ENCODE measurements at regions not wholly inside any gene's neighbourhood (a gene's known extent, or its start where the extent isn't known, plus 50 kb on each side); places are given as distances from the start of the nearest gene placed in this dataset.
"Not testable (repeated sequence)": the region's sequence is repeated elsewhere in the genome, so short reads cannot be mapped to it uniquely, and the experiment has no call there.

DNA sequence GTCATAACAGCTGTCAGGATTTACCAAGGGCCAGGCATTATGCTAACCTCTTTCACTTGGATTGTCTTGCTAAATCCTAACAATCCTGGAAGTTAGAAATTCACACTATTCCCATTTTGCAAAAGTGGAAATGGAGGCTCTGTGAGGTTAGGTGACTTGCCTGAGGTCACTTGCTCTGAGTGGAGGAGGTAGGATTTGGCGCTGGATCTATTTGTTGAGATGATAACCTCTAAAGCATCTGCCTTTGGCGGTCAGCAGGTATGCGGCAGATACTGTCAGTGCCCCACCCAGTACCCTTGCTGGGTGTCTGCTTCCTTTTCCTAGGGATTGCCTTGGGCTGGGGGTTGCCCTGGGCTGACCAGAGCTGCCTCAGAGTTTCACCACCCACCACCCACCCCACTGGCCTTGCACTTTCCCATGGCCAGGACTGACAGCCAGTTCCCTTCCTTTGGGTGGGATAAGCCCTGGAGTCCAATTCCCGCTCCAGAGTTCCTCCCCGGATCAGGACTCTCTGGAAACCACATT is 164.8 kb upstream of the MSX2 start:
- no peak for DNase-seq
- Mint-ChIP-seq H3K27me3 (ENCODE audit: low read depth in 3 of 3) (peaks cover 0 to 7% (median 7%) of the 10 kb centered on the region in 3 donors), H3K4me1 (no peaks in the 10 kb centered on the region), H3K36me3 (no peaks in the 10 kb centered on the region), H3K4me3 (no peak overlapping the region), H3K27ac (no peak overlapping the region), H3K9me3 (peaks cover 0 to 5% (median 2%) of the 10 kb centered on the region in 7 donors)
- Histone ChIP-seq H3K36me3 (replicated peaks in 1 of 2; ENCODE audit: control insufficient read depth in 1 of 2, insufficient read depth in 2 of 2, low read length in 2 of 2) (no peaks in the 10 kb centered on the region), H3K4me1 (ENCODE audit: control insufficient read depth in 1 of 2, insufficient read depth in 2 of 2, low read length in 2 of 2) (no peaks in the 10 kb centered on the region), H3K79me2 (ENCODE audit: insufficient read depth, low read length) (no peaks in the 10 kb centered on the region), H3K27ac (ENCODE audit: low read depth in 1 of 2, low read length in 2 of 2) (no peak overlapping the region), H3K4me2 (replicated peaks; ENCODE audit: extremely low read depth, low read length, poor library complexity, severe bottlenecking) (no peak overlapping the region), H3K4me3 (replicated peaks in 1 of 3; ENCODE audit: low read depth in 2 of 3, low read length in 3 of 3) (no peak overlapping the region), H3K9ac (ENCODE audit: insufficient read depth, low read length, poor library complexity, severe bottlenecking) (no peak overlapping the region), H3K9me3 (replicated peaks in 1 of 2; ENCODE audit: control insufficient read depth in 1 of 2, insufficient read depth in 1 of 2, low read length in 2 of 2) (no peaks in the 10 kb centered on the region), H4K20me1 (ENCODE audit: insufficient read depth, low read length) (no peaks in the 10 kb centered on the region), H3K27me3 (ENCODE audit: control insufficient read depth in 2 of 2, insufficient read depth in 2 of 2, low read length in 2 of 2) (no peaks in the 10 kb centered on the region), H2AFZ (ENCODE audit: insufficient read depth, low read depth, low read length, poor library complexity, severe bottlenecking) (no peak overlapping the region)
- intact Hi-C loops (cut with micrococcal nuclease), result no loop called here
- WGBS (ENCODE audit: insufficient coverage), result 86% methylated on average over 4 of the region's 5 CpGs
- TF ChIP-seq, protein P1, sequence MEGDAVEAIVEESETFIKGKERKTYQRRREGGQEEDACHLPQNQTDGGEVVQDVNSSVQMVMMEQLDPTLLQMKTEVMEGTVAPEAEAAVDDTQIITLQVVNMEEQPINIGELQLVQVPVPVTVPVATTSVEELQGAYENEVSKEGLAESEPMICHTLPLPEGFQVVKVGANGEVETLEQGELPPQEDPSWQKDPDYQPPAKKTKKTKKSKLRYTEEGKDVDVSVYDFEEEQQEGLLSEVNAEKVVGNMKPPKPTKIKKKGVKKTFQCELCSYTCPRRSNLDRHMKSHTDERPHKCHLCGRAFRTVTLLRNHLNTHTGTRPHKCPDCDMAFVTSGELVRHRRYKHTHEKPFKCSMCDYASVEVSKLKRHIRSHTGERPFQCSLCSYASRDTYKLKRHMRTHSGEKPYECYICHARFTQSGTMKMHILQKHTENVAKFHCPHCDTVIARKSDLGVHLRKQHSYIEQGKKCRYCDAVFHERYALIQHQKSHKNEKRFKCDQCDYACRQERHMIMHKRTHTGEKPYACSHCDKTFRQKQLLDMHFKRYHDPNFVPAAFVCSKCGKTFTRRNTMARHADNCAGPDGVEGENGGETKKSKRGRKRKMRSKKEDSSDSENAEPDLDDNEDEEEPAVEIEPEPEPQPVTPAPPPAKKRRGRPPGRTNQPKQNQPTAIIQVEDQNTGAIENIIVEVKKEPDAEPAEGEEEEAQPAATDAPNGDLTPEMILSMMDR (IDR thresholded peaks at IDR 0.05), result no peak

DNA sequence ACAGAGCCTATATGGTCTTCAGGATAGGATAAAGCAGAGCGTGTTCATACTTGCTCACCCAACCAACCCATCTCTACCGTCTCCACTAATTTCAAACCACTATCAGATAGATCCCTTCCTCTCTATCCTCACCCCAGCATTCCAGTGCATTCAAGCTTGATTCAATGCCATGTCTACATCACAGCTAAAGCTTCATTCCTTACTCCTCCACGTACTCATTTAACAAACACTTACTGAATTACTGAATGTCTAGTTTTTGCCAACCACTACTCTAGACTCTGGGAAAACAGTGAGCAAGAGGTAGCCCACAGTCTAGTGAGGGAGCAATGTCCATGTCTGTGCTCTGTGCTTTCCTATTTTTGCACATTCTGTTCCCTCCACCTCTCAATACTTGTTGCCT is 163.5 kb upstream of the MSX2 start:
- H2AFZ ChIP-seq (ENCODE audit: insufficient read depth, low read depth, low read length, poor library complexity, severe bottlenecking), result no peak overlapping the region
- Mint-ChIP-seq H3K36me3 (no peaks in the 10 kb centered on the region), H3K9me3 (peaks cover 0 to 5% (median 2%) of the 10 kb centered on the region in 7 donors), H3K4me3 (no peak overlapping the region), H3K27me3 (ENCODE audit: low read depth in 3 of 3) (peaks cover 0 to 8% (median 7%) of the 10 kb centered on the region in 3 donors), H3K27ac (no peak overlapping the region), H3K4me1 (no peaks in the 10 kb centered on the region)
- H3K27ac ChIP-seq (ENCODE audit: low read depth in 1 of 2, low read length in 2 of 2), result no peak overlapping the region
- no peaks in the 10 kb centered on the region for H3K9me3 ChIP-seq (replicated peaks in 1 of 2; ENCODE audit: control insufficient read depth in 1 of 2, insufficient read depth in 1 of 2, low read length in 2 of 2)
- TF ChIP-seq, protein P1 (IDR thresholded peaks at IDR 0.05), result no peak
- intact Hi-C loops (cut with micrococcal nuclease), result no loop called here
- DNase-seq, result no peak
- H3K27me3 ChIP-seq (ENCODE audit: control insufficient read depth in 2 of 2, insufficient read depth in 2 of 2, low read length in 2 of 2), result no peaks in the 10 kb centered on the region
- no peaks in the 10 kb centered on the region for H3K79me2 ChIP-seq (ENCODE audit: insufficient read depth, low read length)
- no peak overlapping the region for H3K9ac ChIP-seq (ENCODE audit: insufficient read depth, low read length, poor library complexity, severe bottlenecking)
- no peak overlapping the region for H3K4me2 ChIP-seq (replicated peaks; ENCODE audit: extremely low read depth, low read length, poor library complexity, severe bottlenecking)
- H4K20me1 ChIP-seq (ENCODE audit: insufficient read depth, low read length), result no peaks in the 10 kb centered on the region
- no peaks in the 10 kb centered on the region for H3K4me1 ChIP-seq (ENCODE audit: control insufficient read depth in 1 of 2, insufficient read depth in 2 of 2, low read length in 2 of 2)
- WGBS (ENCODE audit: insufficient coverage), result 97% methylated on average over 3 of the region's 3 CpGs
- no peaks in the 10 kb centered on the region for H3K36me3 ChIP-seq (replicated peaks in 1 of 2; ENCODE audit: control insufficient read depth in 1 of 2, insufficient read depth in 2 of 2, low read length in 2 of 2)
- H3K4me3 ChIP-seq (replicated peaks in 1 of 3; ENCODE audit: low read depth in 2 of 3, low read length in 3 of 3), result no peak overlapping the region

DNA sequence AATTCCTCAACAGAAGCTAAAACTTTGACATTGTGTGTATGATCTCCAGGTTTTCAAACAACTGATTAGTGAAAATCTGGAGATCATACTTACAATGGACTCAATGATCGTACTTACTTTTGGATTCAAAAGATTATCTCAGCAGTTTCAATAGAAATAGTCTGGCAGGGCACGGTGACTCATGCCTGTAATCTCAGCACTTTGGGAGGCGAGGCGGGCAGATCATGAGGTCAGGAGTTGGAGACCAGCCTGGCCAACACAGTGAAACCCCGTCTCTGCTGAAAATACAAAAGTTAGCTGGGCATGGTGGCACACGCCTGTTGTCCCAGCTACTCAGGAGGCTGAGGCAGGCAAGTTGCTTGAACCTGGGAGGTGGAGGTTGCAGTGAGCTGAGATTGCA is 161.3 kb upstream of the MSX2 start:
- DNase-seq; H3K4me1 Mint-ChIP-seq; H3K36me3 Mint-ChIP-seq; H3K27me3 ChIP-seq (ENCODE audit: control insufficient read depth in 2 of 2, insufficient read depth in 2 of 2, low read length in 2 of 2); H3K27ac Mint-ChIP-seq; H3K27me3 Mint-ChIP-seq (ENCODE audit: low read depth in 3 of 3); H3K27ac ChIP-seq (ENCODE audit: low read depth in 1 of 2, low read length in 2 of 2); H3K4me3 ChIP-seq (replicated peaks in 1 of 3; ENCODE audit: low read depth in 2 of 3, low read length in 3 of 3); H3K36me3 ChIP-seq (replicated peaks in 1 of 2; ENCODE audit: control insufficient read depth in 1 of 2, insufficient read depth in 2 of 2, low read length in 2 of 2); intact Hi-C loops (cut with micrococcal nuclease); H3K9ac ChIP-seq (ENCODE audit: insufficient read depth, low read length, poor library complexity, severe bottlenecking); H3K4me1 ChIP-seq (ENCODE audit: control insufficient read depth in 1 of 2, insufficient read depth in 2 of 2, low read length in 2 of 2); H3K4me2 ChIP-seq (replicated peaks; ENCODE audit: extremely low read depth, low read length, poor library complexity, severe bottlenecking); H3K4me3 Mint-ChIP-seq; H3K9me3 ChIP-seq (replicated peaks in 1 of 2; ENCODE audit: control insufficient read depth in 1 of 2, insufficient read depth in 1 of 2, low read length in 2 of 2); H3K9me3 Mint-ChIP-seq; H4K20me1 ChIP-seq (ENCODE audit: insufficient read depth, low read length); H2AFZ ChIP-seq (ENCODE audit: insufficient read depth, low read depth, low read length, poor library complexity, severe bottlenecking); H3K79me2 ChIP-seq (ENCODE audit: insufficient read depth, low read length): not testable (repeated sequence)
- WGBS (ENCODE audit: insufficient coverage), result 82% methylated on average over 5 of the region's 6 CpGs

All from CD14-positive monocyte (primary cell).